GM12878 (cell line): ENCODE measurements at regions not wholly inside any gene's neighbourhood (a gene's known extent, or its start where the extent isn't known, plus 50 kb on each side); places are given as distances from the start of the nearest gene placed in this dataset.

Experiments used
- ATAC-seq: fragments of 200-7000 bp; cut with Tn5 transposase; 3 replicates; pipeline ENCODE4 v1.9.1; 2020; ENCODE audit warnings: mild to moderate bottlenecking, moderate library complexity
- BruUV-seq: library from RNA; stranded (reverse); fragments of 400-500 nt; replicated peaks from 2 replicates; lab custom pipeline; 2021; lab: Mats Ljungman, UMichigan
- CTCF ChIA-PET: fragments of 300-600 bp; sonication (Branson Sonifier 250); formaldehyde crosslinking; extraction: SDS; loops from one replicate; lab custom pipeline; 2021; ENCODE audit warnings: inconsistent platforms; lab: Yijun Ruan, JAX
- POLR2A ChIA-PET: fragments of 350-600 bp; formaldehyde crosslinking; extraction: SDS; loops from one replicate; lab custom pipeline; 2021; ENCODE audit warnings: inconsistent platforms; lab: Charles Lee
- RAD21 ChIA-PET: fragments of 300-600 bp; sonication (Branson Sonifier 250); formaldehyde crosslinking; loops from one replicate; lab custom pipeline; 2023; ENCODE audit warnings: antibody characterized with exemption; ENCODE audit not compliant: unreplicated experiment; lab: Charles Lee
- SMC1A ChIA-PET: fragments of 300-600 bp; sonication (Branson Sonifier 250); formaldehyde crosslinking; loops from one replicate; lab custom pipeline; 2023; ENCODE audit not compliant: unreplicated experiment, uncharacterized antibody; lab: Charles Lee
- DNase-seq: peaks from one replicate; pipeline ENCODE4 v3.0.0-alpha.2; 2011; ENCODE audit warnings: low read depth, low spot score
- FAIRE-seq: peaks from 3 replicates; lab custom pipeline; 2011; peaks lifted over from hg19 to GRCh38; lab: Jason Lieb, UNC
- H2AFZ ChIP-seq: 2 replicates; pipeline ENCODE4 v1.6.0; 2011; ENCODE audit warnings: low read depth, low read length, control low read depth; ENCODE audit not compliant: control insufficient read depth
- H3K27ac ChIP-seq: 2 replicates; pipeline ENCODE4 v1.5.1; 2011; ENCODE audit warnings: control low read depth; ENCODE audit not compliant: control insufficient read depth, insufficient read depth
- H3K27me3 ChIP-seq, 2 experiments: replicated peaks in 1 of 2; 2 replicates each; pipeline versions ENCODE4 v1.6.0 to v1.6.1; 2011; ENCODE audit warnings: low read length in 1 of 2; ENCODE audit not compliant: control insufficient read depth in 2 of 2, insufficient read depth in 2 of 2
- H3K36me3 ChIP-seq, 2 experiments: 2 replicates each; pipeline ENCODE4 v1.5.1; 2011; ENCODE audit warnings: low read length in 1 of 2; ENCODE audit not compliant: control insufficient read depth in 2 of 2, insufficient read depth in 2 of 2
- H3K4me1 ChIP-seq: 2 replicates; pipeline ENCODE4 v1.6.1; 2011; ENCODE audit warnings: mild to moderate bottlenecking, low read length, moderate library complexity, mixed read lengths; ENCODE audit not compliant: control insufficient read depth, insufficient read depth
- H3K4me2 ChIP-seq: 2 replicates; pipeline ENCODE4 v1.6.0; 2011; ENCODE audit warnings: control low read depth; ENCODE audit not compliant: control insufficient read depth, insufficient read depth
- H3K4me3 ChIP-seq: fragments of 200-600 bp; sonication (generic); 2 replicates; pipeline ENCODE4 v1.5.1; 2016
- H3K79me2 ChIP-seq: 2 replicates; pipeline ENCODE4 v1.6.0; 2011; ENCODE audit warnings: low read length; ENCODE audit not compliant: control insufficient read depth, insufficient read depth
- H3K9ac ChIP-seq: 2 replicates; pipeline ENCODE4 v1.8.0; 2011; ENCODE audit warnings: low read length, control low read depth, mixed read lengths; ENCODE audit not compliant: control insufficient read depth, insufficient read depth
- H3K9me3 ChIP-seq: replicated peaks from 3 replicates; pipeline ENCODE4 v1.5.1; 2011; ENCODE audit warnings: mild to moderate bottlenecking, low read length; ENCODE audit not compliant: control insufficient read depth, insufficient read depth
- H4K20me1 ChIP-seq: 2 replicates; pipeline ENCODE4 v1.6.0; 2011; ENCODE audit not compliant: control insufficient read depth, insufficient read depth
- ATF7 ChIP-seq: fragments of 450-650 bp; IDR thresholded peaks from 2 replicates; pipeline ENCODE4 v1.6.1; 2016; ENCODE audit warnings: low read depth, mild to moderate bottlenecking
- CREM ChIP-seq: IDR thresholded peaks from 2 replicates; pipeline ENCODE4 v1.6.1; 2014; ENCODE audit warnings: antibody characterized with exemption, low read depth
- IRF4 ChIP-seq: IDR thresholded peaks from 2 replicates; pipeline ENCODE4 v1.6.1; 2011; ENCODE audit warnings: low read depth, low read length
- MXI1 ChIP-seq: fragments of 150-350 bp; IDR thresholded peaks from 2 replicates; pipeline ENCODE4 v1.6.1; 2011; ENCODE audit warnings: low read depth, mild to moderate bottlenecking, inconsistent platforms, low read length, improper control_type of control experiment
- NFIC ChIP-seq: IDR thresholded peaks from 2 replicates; pipeline ENCODE4 v1.6.1; 2012; ENCODE audit warnings: low read depth, mild to moderate bottlenecking, inconsistent platforms, low read length, moderate library complexity
- NKRF ChIP-seq: fragments of 450-650 bp; conservative IDR thresholded peaks from 2 replicates; pipeline ENCODE4 v1.6.1; 2017; ENCODE audit warnings: mild to moderate bottlenecking, moderate library complexity
- NR2C2 ChIP-seq: IDR thresholded peaks from 2 replicates; pipeline ENCODE4 v1.6.1; 2011; ENCODE audit warnings: borderline replicate concordance, low read depth; ENCODE audit not compliant: control insufficient read depth, insufficient read length
- NR2F1 ChIP-seq: fragments of 450-650 bp; conservative IDR thresholded peaks from 2 replicates; pipeline ENCODE4 v1.6.1; 2017; ENCODE audit warnings: mild to moderate bottlenecking
- RB1 ChIP-seq: fragments of 450-650 bp; formaldehyde crosslinking; IDR thresholded peaks from 2 replicates; pipeline ENCODE4 v1.6.1; 2017; ENCODE audit warnings: mild to moderate bottlenecking, borderline replicate concordance
- REST ChIP-seq: IDR thresholded peaks from 2 replicates; pipeline ENCODE4 v1.6.1; 2012; ENCODE audit warnings: mild to moderate bottlenecking, low read depth, low read length
- SMARCA5 ChIP-seq: fragments of 450-650 bp; IDR thresholded peaks from 2 replicates; pipeline ENCODE4 v1.6.1; 2017; ENCODE audit warnings: mild to moderate bottlenecking
- SREBF1 ChIP-seq: IDR thresholded peaks from 2 replicates; pipeline ENCODE4 v1.6.1; 2012; ENCODE audit warnings: mild to moderate bottlenecking, low read length
- SREBF2 ChIP-seq: IDR thresholded peaks from 2 replicates; pipeline ENCODE4 v1.6.1; 2012; ENCODE audit warnings: mild to moderate bottlenecking, low read length
- TARDBP ChIP-seq: IDR thresholded peaks from 2 replicates; pipeline ENCODE4 v1.6.1; 2016; ENCODE audit warnings: borderline replicate concordance
- ZBTB4 ChIP-seq: fragments of 450-650 bp; formaldehyde crosslinking; IDR thresholded peaks from 2 replicates; pipeline ENCODE4 v1.4.0; 2022; ENCODE audit warnings: mild to moderate bottlenecking, moderate library complexity
- ZNF207 ChIP-seq: fragments of 450-650 bp; IDR thresholded peaks from 2 replicates; pipeline ENCODE4 v1.6.1; 2014; ENCODE audit warnings: antibody characterized with exemption, mild to moderate bottlenecking, borderline replicate concordance
- ZSCAN29 ChIP-seq: fragments of 450-650 bp; IDR thresholded peaks from 2 replicates; pipeline ENCODE4 v1.6.1; 2017; ENCODE audit warnings: mild to moderate bottlenecking, moderate library complexity
- WGBS: methylation state at CpG from one replicate; pipeline ENCODE4 v1.1.6; 2016; ENCODE audit warnings: low lambda C conversion rate; ENCODE audit not compliant: insufficient replicate concordance, insufficient coverage; ENCODE audit errors: missing lambda C conversion rate; 5-methylcytosine and 5-hydroxymethylcytosine counted together
- in situ Hi-C: fragments of 300-500 bp; cut with MboI; formaldehyde crosslinking; loops from 9 replicates; pipeline ENCODE4 v1.14.3; 2018; ENCODE audit warnings: mixed read lengths
- intact Hi-C: fragments of 100-400 bp; cut with micrococcal nuclease; formaldehyde crosslinking; loops from one replicate; pipeline ENCODE4 v1.14.2; 2022; ENCODE audit not compliant: unreplicated experiment

GRCh38 chr11:134705858-134706257 is 293.8 kb upstream of the B3GAT1 start:
- H3K4me2 ChIP-seq = no peak overlapping the region
- no peaks in the 10 kb centered on the region for H3K4me1 ChIP-seq
- no peak overlapping the region for H2AFZ ChIP-seq
- 13% methylated on average over 3 of the region's 3 CpGs for WGBS
- intact Hi-C loops = no loop called here
- POLR2A ChIA-PET = no interaction called here
- RAD21 ChIA-PET = no interaction called here
- H3K4me3 ChIP-seq = no peak overlapping the region
- H3K27me3 ChIP-seq = 0 out of 4 replicates have a peak, but pooled peaks cover 0 to 3% of the 10 kb centered on the region in 2 experiments
- no peak for DNase-seq
- in situ Hi-C loops = no loop called here
- no peak overlapping the region for H3K9ac ChIP-seq
- no peak for FAIRE-seq
- CTCF ChIA-PET = no interaction called here
- SMC1A ChIA-PET = no interaction called here
- H4K20me1 ChIP-seq = no peaks in the 10 kb centered on the region
- H3K9me3 ChIP-seq = no peaks in the 10 kb centered on the region
- no peak for ATAC-seq
- no peak for TF ChIP-seq SMARCA5
- TF ChIP-seq ZSCAN29 = no peak
- TF ChIP-seq MXI1 = no peak
- TF ChIP-seq RB1 = no peak
- TF ChIP-seq ZNF207 = no peak
- TF ChIP-seq REST = no peak
- TF ChIP-seq NR2C2 = no peak
- no peak for TF ChIP-seq ZBTB4 (CRISPR knock-in tag)
- no peak for TF ChIP-seq ATF7
- no peak for TF ChIP-seq NFIC
- TF ChIP-seq SREBF2 = no peak
- TF ChIP-seq NR2F1 = no peak
- no peak for TF ChIP-seq TARDBP
- TF ChIP-seq NKRF = no peak
- TF ChIP-seq SREBF1 = no peak
- no peak for TF ChIP-seq CREM
- TF ChIP-seq IRF4 = no peak
- TF ChIP-seq, all 136 proteins: peak for 0
- Histone ChIP-seq H3K36me3 (no peaks in the 10 kb centered on the region), H3K27ac (no peak overlapping the region), H3K79me2 (no peaks in the 10 kb centered on the region)
- BruUV-seq = no TSS peak
